ENCODE measurements at regions not wholly inside any gene's neighbourhood (a gene's known extent, or its start where the extent isn't known, plus 50 kb on each side); places are given as distances from the start of the nearest gene placed in this dataset.

DNA sequence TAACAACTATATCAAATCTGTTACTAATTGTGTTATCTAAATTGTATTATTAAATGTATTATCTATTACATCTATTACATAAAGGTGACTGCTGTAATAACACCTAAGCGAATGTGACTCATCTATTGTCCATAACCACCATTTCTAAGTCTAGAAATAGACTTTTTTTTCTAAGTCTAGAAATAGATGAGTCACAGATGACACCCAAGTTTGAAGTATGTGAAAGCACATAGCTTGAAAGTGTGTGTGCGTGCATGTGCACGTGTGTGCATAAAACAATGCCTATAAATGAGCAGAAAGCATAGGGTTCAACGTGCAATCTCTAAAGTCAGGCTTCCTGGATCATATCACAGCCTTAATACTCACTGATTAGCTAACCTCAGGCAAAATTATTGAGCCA is 451.3 kb upstream of the USP15 start:
- Histone ChIP-seq H3K27ac (ENCODE audit: low read length) (no peak overlapping the region), H3K36me3 (ENCODE audit: insufficient read depth, low read length) (no peaks in the 10 kb centered on the region), H3K4me3 (ENCODE audit: low read length) (no peak overlapping the region), H3K4me2 (ENCODE audit: low read length) (no peak overlapping the region), H4K20me1 (ENCODE audit: insufficient read depth) (no peaks in the 10 kb centered on the region), H3K27me3 (ENCODE audit: insufficient read depth, low read depth, low read length) (no peaks in the 10 kb centered on the region), H3K79me2 (replicated peaks; ENCODE audit: insufficient read depth, low read length) (no peaks in the 10 kb centered on the region), H3K9me3 (ENCODE audit: low read length) (no peaks in the 10 kb centered on the region), H3K9me2 (ENCODE audit: insufficient read depth, low read length) (no peaks in the 10 kb centered on the region), H3K9ac (ENCODE audit: low read length) (no peak overlapping the region), H3F3A (ENCODE audit: insufficient read depth, low read length, poor library complexity, severe bottlenecking) (no peaks in the 10 kb centered on the region), H2AFZ (ENCODE audit: low read depth, low read length) (no peak overlapping the region)
- TF ChIP-seq EP300 (conservative IDR thresholded peaks at IDR 0.05; ENCODE audit: poor library complexity, severe bottlenecking) (no peak), TAF1 (IDR thresholded peaks at IDR 0.05; ENCODE audit: low read depth) (no peak), MXI1 (conservative IDR thresholded peaks at IDR 0.05; ENCODE audit: poor library complexity, severe bottlenecking) (no peak), SMC3 (conservative IDR thresholded peaks at IDR 0.05; ENCODE audit: poor library complexity) (no peak), CTCF (IDR thresholded peaks at IDR 0.05; ENCODE audit: poor library complexity, severe bottlenecking) (no peak), EZH2 (IDR thresholded peaks at IDR 0.05; ENCODE audit: borderline replicate concordance, insufficient read depth, low read length, poor library complexity, severe bottlenecking) (no peak)
- TF ChIP-seq, protein P1, sequence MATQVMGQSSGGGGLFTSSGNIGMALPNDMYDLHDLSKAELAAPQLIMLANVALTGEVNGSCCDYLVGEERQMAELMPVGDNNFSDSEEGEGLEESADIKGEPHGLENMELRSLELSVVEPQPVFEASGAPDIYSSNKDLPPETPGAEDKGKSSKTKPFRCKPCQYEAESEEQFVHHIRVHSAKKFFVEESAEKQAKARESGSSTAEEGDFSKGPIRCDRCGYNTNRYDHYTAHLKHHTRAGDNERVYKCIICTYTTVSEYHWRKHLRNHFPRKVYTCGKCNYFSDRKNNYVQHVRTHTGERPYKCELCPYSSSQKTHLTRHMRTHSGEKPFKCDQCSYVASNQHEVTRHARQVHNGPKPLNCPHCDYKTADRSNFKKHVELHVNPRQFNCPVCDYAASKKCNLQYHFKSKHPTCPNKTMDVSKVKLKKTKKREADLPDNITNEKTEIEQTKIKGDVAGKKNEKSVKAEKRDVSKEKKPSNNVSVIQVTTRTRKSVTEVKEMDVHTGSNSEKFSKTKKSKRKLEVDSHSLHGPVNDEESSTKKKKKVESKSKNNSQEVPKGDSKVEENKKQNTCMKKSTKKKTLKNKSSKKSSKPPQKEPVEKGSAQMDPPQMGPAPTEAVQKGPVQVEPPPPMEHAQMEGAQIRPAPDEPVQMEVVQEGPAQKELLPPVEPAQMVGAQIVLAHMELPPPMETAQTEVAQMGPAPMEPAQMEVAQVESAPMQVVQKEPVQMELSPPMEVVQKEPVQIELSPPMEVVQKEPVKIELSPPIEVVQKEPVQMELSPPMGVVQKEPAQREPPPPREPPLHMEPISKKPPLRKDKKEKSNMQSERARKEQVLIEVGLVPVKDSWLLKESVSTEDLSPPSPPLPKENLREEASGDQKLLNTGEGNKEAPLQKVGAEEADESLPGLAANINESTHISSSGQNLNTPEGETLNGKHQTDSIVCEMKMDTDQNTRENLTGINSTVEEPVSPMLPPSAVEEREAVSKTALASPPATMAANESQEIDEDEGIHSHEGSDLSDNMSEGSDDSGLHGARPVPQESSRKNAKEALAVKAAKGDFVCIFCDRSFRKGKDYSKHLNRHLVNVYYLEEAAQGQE (IDR thresholded peaks at IDR 0.05; ENCODE audit: borderline replicate concordance), result no peak

GRCh38 chr12:61810486-61810885 is 449.7 kb upstream of the USP15 start:
- Histone ChIP-seq H2AFZ (ENCODE audit: low read depth, low read length) (no peak overlapping the region), H3K79me2 (replicated peaks; ENCODE audit: insufficient read depth, low read length) (no peaks in the 10 kb centered on the region), H3K9me2 (ENCODE audit: insufficient read depth, low read length) (no peaks in the 10 kb centered on the region), H3F3A (ENCODE audit: insufficient read depth, low read length, poor library complexity, severe bottlenecking) (no peaks in the 10 kb centered on the region), H3K9me3 (ENCODE audit: low read length) (no peaks in the 10 kb centered on the region), H3K4me2 (ENCODE audit: low read length) (no peak overlapping the region), H3K4me3 (ENCODE audit: low read length) (no peak overlapping the region), H3K27ac (ENCODE audit: low read length) (no peak overlapping the region), H4K20me1 (ENCODE audit: insufficient read depth) (no peaks in the 10 kb centered on the region), H3K36me3 (ENCODE audit: insufficient read depth, low read length) (no peaks in the 10 kb centered on the region), H3K9ac (ENCODE audit: low read length) (no peak overlapping the region), H3K27me3 (ENCODE audit: insufficient read depth, low read depth, low read length) (no peaks in the 10 kb centered on the region)
- no peak for TF ChIP-seq SMC3 (conservative IDR thresholded peaks at IDR 0.05; ENCODE audit: poor library complexity)
- no peak for TF ChIP-seq MXI1 (conservative IDR thresholded peaks at IDR 0.05; ENCODE audit: poor library complexity, severe bottlenecking)
- no peak for TF ChIP-seq EP300 (conservative IDR thresholded peaks at IDR 0.05; ENCODE audit: poor library complexity, severe bottlenecking)
- TF ChIP-seq TAF1 (IDR thresholded peaks at IDR 0.05; ENCODE audit: low read depth), result no peak
- no peak for TF ChIP-seq POLR2AphosphoS5 (IDR thresholded peaks at IDR 0.05)
- TF ChIP-seq RAD21 (conservative IDR thresholded peaks at IDR 0.05), result no peak
- TF ChIP-seq EZH2 (IDR thresholded peaks at IDR 0.05; ENCODE audit: borderline replicate concordance, insufficient read depth, low read length, poor library complexity, severe bottlenecking), result no peak
- TF ChIP-seq CTCF (IDR thresholded peaks at IDR 0.05; ENCODE audit: poor library complexity, severe bottlenecking), result no peak
- TF ChIP-seq, protein P1 (IDR thresholded peaks at IDR 0.05; ENCODE audit: borderline replicate concordance), result no peak

Data from neural cell (in vitro differentiated cells).